IPS DF 6.9 (cell line): ENCODE measurements at regions not wholly inside any gene's neighbourhood (a gene's known extent, or its start where the extent isn't known, plus 50 kb on each side); places are given as distances from the start of the nearest gene placed in this dataset.

ENCODE experiments used
- DNase-seq: peaks from one replicate; pipeline ENCODE4 v3.0.0-alpha.2; 2013; ENCODE audit warnings: low read depth, low spot score
- H3K27ac ChIP-seq: one replicate; pipeline ENCODE4 v1.5.1; 2013; ENCODE audit warnings: low read length, control low read depth
- H3K27me3 ChIP-seq: 2 replicates; pipeline ENCODE4 v1.6.1; 2013; ENCODE audit warnings: mild to moderate bottlenecking, low read length; ENCODE audit not compliant: control insufficient read depth, insufficient read depth
- H3K36me3 ChIP-seq: 2 replicates; pipeline ENCODE4 v1.6.1; 2013; ENCODE audit warnings: low read length; ENCODE audit not compliant: control insufficient read depth, insufficient read depth
- H3K4me1 ChIP-seq: 2 replicates; pipeline ENCODE4 v1.6.1; 2013; ENCODE audit warnings: low read length; ENCODE audit not compliant: control insufficient read depth, insufficient read depth
- H3K4me3 ChIP-seq: 2 replicates; pipeline ENCODE4 v1.5.1; 2013; ENCODE audit warnings: mild to moderate bottlenecking, low read length
- H3K9me3 ChIP-seq: 2 replicates; pipeline ENCODE4 v1.6.1; 2013; ENCODE audit warnings: low read length, inconsistent platforms; ENCODE audit not compliant: control insufficient read depth, insufficient read depth
- WGBS: extraction: QIAGEN DNeasy Blood & Tissue Kit; methylation state at CpG from one replicate; pipeline ENCODE4 v1.1.7; 2013; ENCODE audit warnings: mixed read lengths, missing lambda C conversion rate; ENCODE audit not compliant: insufficient read length, insufficient coverage; 5-methylcytosine and 5-hydroxymethylcytosine counted together

- no peaks in the 10 kb centered on the region for H3K36me3 ChIP-seq
- H3K9me3 ChIP-seq, result no peaks in the 10 kb centered on the region
- no peak overlapping the region for H3K4me3 ChIP-seq
- H3K27me3 ChIP-seq, result no peaks in the 10 kb centered on the region
- H3K4me1 ChIP-seq, result no peaks in the 10 kb centered on the region
- no peak overlapping the region for H3K27ac ChIP-seq
- no CpG with 5 or more reads among the region's 5 CpGs for WGBS
- no peak for DNase-seq
Measured at GRCh38 chr3:117114517-117115265, 405.1 kb downstream of the TUSC7 start.

GRCh38 chr3:117117188-117117936 is 407.8 kb downstream of the TUSC7 start:
- DNase-seq, result no peak
- H3K27ac ChIP-seq, result no peak overlapping the region
- no peaks in the 10 kb centered on the region for H3K9me3 ChIP-seq
- no CpG with 5 or more reads among the region's 2 CpGs for WGBS
- no peaks in the 10 kb centered on the region for H3K4me1 ChIP-seq
- H3K36me3 ChIP-seq, result no peaks in the 10 kb centered on the region
- no peak overlapping the region for H3K4me3 ChIP-seq
- no peaks in the 10 kb centered on the region for H3K27me3 ChIP-seq

- no CpG with 5 or more reads among the region's 1 CpG for WGBS
Measured at GRCh38 chr3:117118604-117119003, 409.0 kb downstream of the TUSC7 start.

GRCh38 chr3:117120014-117120413 is 410.4 kb downstream of the TUSC7 start:
- H3K27me3 ChIP-seq, result no peaks in the 10 kb centered on the region
- H3K4me3 ChIP-seq, result no peak overlapping the region
- WGBS, result no CpG with 5 or more reads among the region's 1 CpG
- H3K4me1 ChIP-seq, result no peaks in the 10 kb centered on the region
- no peaks in the 10 kb centered on the region for H3K36me3 ChIP-seq
- no peaks in the 10 kb centered on the region for H3K9me3 ChIP-seq
- no peak for DNase-seq
- no peak overlapping the region for H3K27ac ChIP-seq

More at GRCh38 chr3:117118604-117119003, 409.0 kb downstream of the TUSC7 start:
- no peaks in the 10 kb centered on the region for H3K36me3 ChIP-seq
- no peaks in the 10 kb centered on the region for H3K9me3 ChIP-seq
- no peaks in the 10 kb centered on the region for H3K27me3 ChIP-seq
- no peak overlapping the region for H3K4me3 ChIP-seq
- H3K4me1 ChIP-seq, result no peaks in the 10 kb centered on the region
- no peak overlapping the region for H3K27ac ChIP-seq
- DNase-seq, result no peak

- Histone ChIP-seq H3K27me3 (no peaks in the 10 kb centered on the region), H3K4me1 (no peaks in the 10 kb centered on the region), H3K36me3 (no peaks in the 10 kb centered on the region), H3K4me3 (no peak overlapping the region), H3K9me3 (no peaks in the 10 kb centered on the region), H3K27ac (no peak overlapping the region)
- no peak for DNase-seq
- no CpG with 5 or more reads among the region's 1 CpG for WGBS
Measured at GRCh38 chr3:117122609-117123008, 413.0 kb downstream of the TUSC7 start.

GRCh38 chr3:117126460-117126859 is 416.9 kb downstream of the TUSC7 start:
- no peak for DNase-seq
- no CpG with 5 or more reads among the region's 3 CpGs for WGBS
- Histone ChIP-seq H3K27me3 (no peaks in the 10 kb centered on the region), H3K9me3 (no peaks in the 10 kb centered on the region), H3K27ac (no peak overlapping the region), H3K4me3 (no peak overlapping the region), H3K36me3 (no peaks in the 10 kb centered on the region), H3K4me1 (no peaks in the 10 kb centered on the region)

GRCh38 chr3:117126946-117127546 is 417.5 kb downstream of the TUSC7 start:
- Histone ChIP-seq H3K4me1 (no peaks in the 10 kb centered on the region), H3K36me3 (no peaks in the 10 kb centered on the region), H3K27ac (no peak overlapping the region), H3K4me3 (no peak overlapping the region), H3K9me3 (no peaks in the 10 kb centered on the region), H3K27me3 (no peaks in the 10 kb centered on the region)
- WGBS, result no CpG with 5 or more reads among the region's 5 CpGs
- DNase-seq, result no peak

GRCh38 chr3:117128133-117128532 is 418.6 kb downstream of the TUSC7 start:
- Histone ChIP-seq H3K27ac (no peak overlapping the region), H3K4me3 (no peak overlapping the region), H3K27me3 (no peaks in the 10 kb centered on the region), H3K4me1 (no peaks in the 10 kb centered on the region), H3K9me3 (no peaks in the 10 kb centered on the region), H3K36me3 (no peaks in the 10 kb centered on the region)
- WGBS, result no CpG with 5 or more reads among the region's 2 CpGs
- no peak for DNase-seq

- DNase-seq, result no peak
- Histone ChIP-seq H3K27ac (no peak overlapping the region), H3K36me3 (no peaks in the 10 kb centered on the region), H3K9me3 (no peaks in the 10 kb centered on the region), H3K27me3 (no peaks in the 10 kb centered on the region), H3K4me3 (no peak overlapping the region), H3K4me1 (no peaks in the 10 kb centered on the region)
- no CpG with 5 or more reads among the region's 1 CpG for WGBS
Measured at GRCh38 chr3:117128872-117129271, 419.3 kb downstream of the TUSC7 start.

GRCh38 chr3:117129516-117129915 is 419.9 kb downstream of the TUSC7 start:
- no peak overlapping the region for H3K4me3 ChIP-seq

More at GRCh38 chr3:117129516-117129915, 419.9 kb downstream of the TUSC7 start:
- WGBS, result no CpG with 5 or more reads among the region's 5 CpGs
- Histone ChIP-seq H3K4me1 (no peaks in the 10 kb centered on the region), H3K27me3 (no peaks in the 10 kb centered on the region), H3K27ac (no peak overlapping the region), H3K9me3 (no peaks in the 10 kb centered on the region), H3K36me3 (no peaks in the 10 kb centered on the region)
- no peak for DNase-seq
